ENCODE measurements at regions not wholly inside any gene's neighbourhood (a gene's known extent, or its start where the extent isn't known, plus 50 kb on each side); places are given as distances from the start of the nearest gene placed in this dataset.

DNA sequence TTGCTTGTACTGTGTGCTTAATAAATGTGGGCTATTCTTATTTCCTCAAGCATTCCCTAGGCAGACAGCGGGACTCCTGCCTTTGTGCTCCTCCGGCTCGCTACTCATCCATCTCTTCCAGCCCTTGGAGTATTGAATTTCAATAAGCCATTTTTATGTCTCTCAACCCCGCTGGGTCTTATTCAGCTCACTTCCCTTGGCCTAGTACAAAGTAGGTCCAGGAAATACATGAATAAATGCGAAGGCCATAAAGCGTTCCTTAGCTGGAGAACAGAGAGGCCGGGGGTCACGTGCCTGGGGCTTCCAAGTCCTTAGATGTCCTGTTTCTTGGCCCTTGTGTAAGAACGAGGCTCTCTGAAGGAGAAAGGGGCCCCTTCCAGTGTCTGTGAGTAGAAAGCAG, 236.7 kb upstream of the ASIC2 start:
- no peak for TF ChIP-seq EZH2 (IDR thresholded peaks at IDR 0.05; ENCODE audit: borderline replicate concordance, control insufficient read depth, low read depth, low read length)
- no peak for TF ChIP-seq FOS (IDR thresholded peaks at IDR 0.05; ENCODE audit: borderline replicate concordance, extremely low read depth, insufficient read length)
- no peak for TF ChIP-seq RAD51 (IDR thresholded peaks at IDR 0.05)

Data from GM12878 (cell line).